ENCODE measurements at regions not wholly inside any gene's neighbourhood (a gene's known extent, or its start where the extent isn't known, plus 50 kb on each side); places are given as distances from the start of the nearest gene placed in this dataset.

DNA sequence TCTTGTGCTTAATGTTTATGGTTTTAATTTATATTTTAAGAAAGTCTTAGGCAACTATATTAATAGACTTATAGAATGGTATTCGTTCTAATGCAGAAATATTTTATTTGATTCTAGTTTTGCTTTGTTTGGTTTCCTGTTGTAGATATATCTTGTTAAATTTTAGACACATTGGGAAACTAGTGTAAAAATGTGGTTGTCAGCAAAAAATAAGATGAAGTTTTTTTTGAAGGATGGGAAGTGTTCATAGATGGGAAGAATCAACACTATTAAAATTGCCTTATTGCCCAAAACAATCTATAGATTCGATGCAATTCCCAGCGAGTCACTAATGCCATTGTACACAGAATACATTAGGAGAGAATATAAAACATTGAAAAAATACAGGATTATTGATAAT lies 278.9 kb downstream of the ZWINT start:
- Histone ChIP-seq H3K9ac (replicated peaks in 1 of 4; ENCODE audit: extremely low read depth in 1 of 4, low read depth in 3 of 4, low read length in 3 of 4) (no peak overlapping the region), H3K9me3 (ENCODE audit: insufficient read depth in 2 of 2, low read depth in 1 of 2, low read length in 1 of 2) (no peaks in the 10 kb centered on the region), H3K56ac (replicated peaks; ENCODE audit: insufficient read length, low read depth, low read length) (no peak overlapping the region), H3K27me3 (replicated peaks in 1 of 4; ENCODE audit: control insufficient read depth in 3 of 4, extremely low read depth in 1 of 4, insufficient read depth in 3 of 4, low read length in 3 of 4) (no peaks in the 10 kb centered on the region), H4K91ac (replicated peaks; ENCODE audit: insufficient read length, low read length) (no peak overlapping the region), H3K18ac (ENCODE audit: extremely low read depth, low read length) (no peak overlapping the region), H2AK5ac (ENCODE audit: low read depth, low read length) (no peak overlapping the region), H3K27ac (ENCODE audit: low read depth, low read length) (no peak overlapping the region), H3K23ac (ENCODE audit: insufficient read length) (no peak overlapping the region), H3K36me3 (ENCODE audit: control insufficient read depth in 2 of 4, insufficient read depth in 4 of 4, low read length in 3 of 4) (no peaks in the 10 kb centered on the region), H4K8ac (ENCODE audit: extremely low read depth, insufficient read depth, low read length) (no peak overlapping the region), H3K4me3 (ENCODE audit: extremely low read depth in 1 of 4, insufficient read depth in 2 of 4, low read depth in 3 of 4, low read length in 4 of 4) (no peak overlapping the region), H3K4me1 (replicated peaks in 1 of 4; ENCODE audit: control insufficient read depth in 3 of 4, insufficient read depth in 4 of 4, low read length in 3 of 4) (no peaks in the 10 kb centered on the region), H2BK12ac (ENCODE audit: low read depth, low read length) (no peak overlapping the region), H3K79me1 (ENCODE audit: low read depth, low read length) (no peaks in the 10 kb centered on the region), H2BK15ac (ENCODE audit: low read length) (no peak overlapping the region), H4K5ac (ENCODE audit: insufficient read length, low read depth, low read length) (no peak overlapping the region), H4K20me1 (replicated peaks in 1 of 2; ENCODE audit: control insufficient read depth in 1 of 2, insufficient read depth in 2 of 2, low read length in 2 of 2) (no peaks in the 10 kb centered on the region), H2BK120ac (replicated peaks; ENCODE audit: low read depth, low read length) (no peak overlapping the region), H2BK5ac (ENCODE audit: low read depth, low read length) (no peak overlapping the region), H3K14ac (ENCODE audit: insufficient read length) (no peak overlapping the region), H2BK20ac (ENCODE audit: low read length) (no peak overlapping the region), H3K4ac (replicated peaks; ENCODE audit: insufficient read length, low read depth, low read length) (no peak overlapping the region), H2AFZ (ENCODE audit: low read length) (no peak overlapping the region), H3K79me2 (ENCODE audit: control insufficient read depth in 1 of 2, insufficient read depth in 2 of 2, low read length in 2 of 2) (no peaks in the 10 kb centered on the region), H3K23me2 (ENCODE audit: low read depth, low read length) (no peaks in the 10 kb centered on the region; the same call in 1 of the 2 replicates), H3K4me2 (ENCODE audit: insufficient read depth in 1 of 2, low read depth in 2 of 2, low read length in 2 of 2) (no peak overlapping the region)
- POLR2A ChIA-PET (ENCODE audit: partially characterized antibody), result no interaction called here
- WGBS, 2 experiments (ENCODE audit: extremely low coverage in 1 of 2, insufficient coverage in 1 of 2, insufficient read length in 1 of 2, insufficient replicate concordance in 2 of 2, low coverage in 1 of 2, low lambda C conversion rate in 2 of 2, missing lambda C conversion rate in 1 of 2), result 93% methylated on average over 3 of the region's 3 CpGs; no CpG with 5 or more reads in 1 of the 2 experiments
- CTCF ChIA-PET (ENCODE audit: partially characterized antibody), result no interaction called here
- no peak for DNase-seq (ENCODE audit: low read depth in 1 of 2, low spot score in 2 of 2)
- FAIRE-seq, result no peak
- TF ChIP-seq TBP (IDR thresholded peaks at IDR 0.05; ENCODE audit: low read depth, low read length), result no peak
- no peak for TF ChIP-seq CTBP2 (IDR thresholded peaks at IDR 0.05; ENCODE audit: borderline replicate concordance, insufficient read depth, insufficient read length, low read length)
- no peak for TF ChIP-seq BRCA1 (IDR thresholded peaks at IDR 0.05; ENCODE audit: low read depth, low read length)
- no peak for TF ChIP-seq KDM4A (IDR thresholded peaks at IDR 0.05; ENCODE audit: low read depth, low read length, severe bottlenecking)
- no peak for TF ChIP-seq TCF12 (IDR thresholded peaks at IDR 0.05; ENCODE audit: low read depth, low read length)
- no peak for TF ChIP-seq SP2 (IDR thresholded peaks at IDR 0.05; ENCODE audit: low read length)
- no peak for TF ChIP-seq TAF1 (IDR thresholded peaks at IDR 0.05; ENCODE audit: low read depth, low read length)
- no peak for TF ChIP-seq FOSL1 (IDR thresholded peaks at IDR 0.05; ENCODE audit: insufficient read depth, low read depth, low read length)
- no peak for TF ChIP-seq NANOG (IDR thresholded peaks at IDR 0.05; ENCODE audit: insufficient read depth, low read depth, low read length, poor library complexity, severe bottlenecking)
- TF ChIP-seq, protein P1, sequence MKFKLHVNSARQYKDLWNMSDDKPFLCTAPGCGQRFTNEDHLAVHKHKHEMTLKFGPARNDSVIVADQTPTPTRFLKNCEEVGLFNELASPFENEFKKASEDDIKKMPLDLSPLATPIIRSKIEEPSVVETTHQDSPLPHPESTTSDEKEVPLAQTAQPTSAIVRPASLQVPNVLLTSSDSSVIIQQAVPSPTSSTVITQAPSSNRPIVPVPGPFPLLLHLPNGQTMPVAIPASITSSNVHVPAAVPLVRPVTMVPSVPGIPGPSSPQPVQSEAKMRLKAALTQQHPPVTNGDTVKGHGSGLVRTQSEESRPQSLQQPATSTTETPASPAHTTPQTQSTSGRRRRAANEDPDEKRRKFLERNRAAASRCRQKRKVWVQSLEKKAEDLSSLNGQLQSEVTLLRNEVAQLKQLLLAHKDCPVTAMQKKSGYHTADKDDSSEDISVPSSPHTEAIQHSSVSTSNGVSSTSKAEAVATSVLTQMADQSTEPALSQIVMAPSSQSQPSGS (IDR thresholded peaks at IDR 0.05; ENCODE audit: low read length), result no peak
- no peak for TF ChIP-seq TEAD4 (IDR thresholded peaks at IDR 0.05; ENCODE audit: low read depth, low read length)
- TF ChIP-seq, protein P2, sequence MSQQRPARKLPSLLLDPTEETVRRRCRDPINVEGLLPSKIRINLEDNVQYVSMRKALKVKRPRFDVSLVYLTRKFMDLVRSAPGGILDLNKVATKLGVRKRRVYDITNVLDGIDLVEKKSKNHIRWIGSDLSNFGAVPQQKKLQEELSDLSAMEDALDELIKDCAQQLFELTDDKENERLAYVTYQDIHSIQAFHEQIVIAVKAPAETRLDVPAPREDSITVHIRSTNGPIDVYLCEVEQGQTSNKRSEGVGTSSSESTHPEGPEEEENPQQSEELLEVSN (IDR thresholded peaks at IDR 0.05), result no peak
- no peak for TF ChIP-seq EGR1 (IDR thresholded peaks at IDR 0.05; ENCODE audit: borderline replicate concordance, low read depth, low read length)

All from H1 (cell line).